ENCODE measurements at regions not wholly inside any gene's neighbourhood (a gene's known extent, or its start where the extent isn't known, plus 50 kb on each side); places are given as distances from the start of the nearest gene placed in this dataset.

DNA sequence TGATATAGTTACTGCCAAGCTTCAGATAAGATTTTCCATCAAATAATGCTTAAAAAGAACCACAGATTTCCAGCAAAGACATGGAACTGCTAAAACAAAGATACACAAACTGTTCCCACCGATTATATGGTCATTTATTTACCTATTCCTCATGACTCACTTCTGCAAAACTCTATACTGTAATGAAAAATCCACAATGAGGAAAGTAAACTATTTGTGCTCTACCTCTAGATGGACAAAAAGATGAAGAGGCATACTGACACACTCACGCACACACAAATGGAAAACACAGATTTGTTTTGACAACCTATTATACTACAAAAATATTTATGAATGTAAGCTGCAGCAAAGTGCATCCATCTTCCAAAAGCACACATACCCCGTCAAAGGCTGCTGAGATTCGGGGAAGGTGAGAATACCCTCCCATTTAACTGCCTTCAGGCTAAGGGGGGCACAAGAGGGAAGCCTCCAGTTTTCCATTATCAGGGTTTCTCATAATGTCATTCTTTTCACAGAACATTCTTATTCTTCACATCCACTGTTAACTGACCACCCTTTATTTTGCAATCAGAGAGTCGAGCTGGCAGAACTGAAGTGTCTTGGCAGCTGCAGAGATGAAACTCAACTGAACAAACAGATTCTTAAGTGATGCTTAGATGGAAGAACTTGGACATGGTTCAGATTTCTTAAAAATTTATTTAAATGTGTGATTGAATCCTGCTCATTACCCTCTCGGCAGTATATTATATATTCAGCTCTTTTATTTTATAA, 115.9 kb upstream of the TANK start:
- ATAC-seq (ENCODE audit: low FRiP score) (peak; percentile 70), DNase-seq (ENCODE audit: low spot score) (no peak)
- no peak for TF ChIP-seq CTCF (IDR thresholded peaks at IDR 0.05)

- TF ChIP-seq CTCF (IDR thresholded peaks at IDR 0.05) = no peak
- DNase-seq (ENCODE audit: low spot score) = no peak
- ATAC-seq (ENCODE audit: low FRiP score) = peak; percentile 83
Observed at GRCh38 chr2:161044921-161045320, 115.3 kb upstream of the TANK start.

- no peak for ATAC-seq (ENCODE audit: low FRiP score)
- no peak for DNase-seq (ENCODE audit: low spot score)
- no peak for TF ChIP-seq CTCF (IDR thresholded peaks at IDR 0.05)
Observed at GRCh38 chr2:161045726-161046125, 114.5 kb upstream of the TANK start.

- no peak for TF ChIP-seq CTCF (IDR thresholded peaks at IDR 0.05)
- no peak for ATAC-seq (ENCODE audit: low FRiP score)
- no peak for DNase-seq (ENCODE audit: low spot score)
Observed at GRCh38 chr2:161046876-161047275, 113.4 kb upstream of the TANK start.

DNA sequence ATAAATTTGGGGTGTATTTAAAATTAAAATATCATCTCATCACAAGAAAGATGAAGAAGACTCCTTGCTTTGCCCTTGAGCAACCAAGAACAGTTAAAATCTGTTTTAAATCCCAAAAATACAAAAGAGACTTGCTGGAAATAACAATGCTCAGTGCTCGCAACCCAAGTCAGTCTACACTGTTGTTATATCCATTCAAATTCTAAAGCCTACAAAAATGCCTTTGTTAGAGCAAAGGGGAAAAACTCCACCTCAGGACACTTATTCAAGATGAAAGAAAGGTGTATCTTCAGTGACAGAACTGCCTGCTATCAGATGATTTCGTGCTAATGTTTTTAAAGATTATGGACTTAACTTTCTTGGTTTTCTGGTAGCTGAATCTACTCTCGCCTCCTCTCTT, 111.9 kb upstream of the TANK start:
- DNase-seq (ENCODE audit: low spot score) (no peak), ATAC-seq (ENCODE audit: low FRiP score) (no peak)
- TF ChIP-seq CTCF (IDR thresholded peaks at IDR 0.05) = no peak

DNA sequence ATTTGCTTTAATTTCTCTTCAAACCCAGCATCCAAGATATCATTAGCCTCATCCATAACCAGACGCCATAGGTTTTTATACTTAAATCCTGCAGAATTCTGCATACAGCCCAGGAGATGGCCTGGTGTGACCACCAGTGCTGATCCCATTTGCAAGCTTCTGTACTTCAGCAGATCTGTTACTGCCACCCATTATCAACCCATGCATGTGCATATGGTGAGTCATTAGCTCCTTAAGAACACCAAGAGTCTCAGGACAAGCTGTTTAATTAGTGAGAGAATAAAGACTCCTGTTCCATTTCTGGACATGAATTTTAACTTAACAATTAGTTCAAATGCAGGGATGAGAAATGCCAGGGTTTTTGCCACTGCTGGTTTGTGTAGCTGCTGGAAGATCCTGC, 110.7 kb upstream of the TANK start:
- no peak for TF ChIP-seq CTCF (IDR thresholded peaks at IDR 0.05)
- ATAC-seq (ENCODE audit: low FRiP score) = no peak

DNA sequence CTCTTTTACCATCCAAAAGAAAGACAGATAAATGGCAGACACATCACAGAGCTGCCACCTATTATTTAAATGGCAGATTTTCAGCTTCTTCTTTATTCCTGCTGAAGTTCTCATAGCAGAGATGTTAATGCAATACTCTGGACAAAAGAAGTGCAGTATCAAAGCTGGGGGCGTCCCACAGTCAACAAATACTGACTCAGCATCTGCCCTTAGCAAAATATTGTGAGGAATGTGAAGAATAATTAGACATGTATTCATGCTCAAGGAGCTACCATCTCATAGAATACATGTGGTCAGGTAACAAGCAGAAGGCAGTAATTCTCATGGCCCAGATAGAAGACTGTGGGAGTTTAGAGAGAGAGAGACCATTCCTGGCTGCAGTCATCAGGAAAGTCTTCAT, 108.0 kb upstream of the TANK start:
- DNase-seq (ENCODE audit: low spot score) (no peak), ATAC-seq (ENCODE audit: low FRiP score) (no peak)
- no peak for TF ChIP-seq CTCF (IDR thresholded peaks at IDR 0.05)

More for the DNA sequence above, 110.7 kb upstream of the TANK start:
- DNase-seq (ENCODE audit: low spot score) = no peak

All from omental fat pad (tissue), 3 donors.